HG03039 (cell line): ENCODE measurements at regions not wholly inside any gene's neighbourhood (a gene's known extent, or its start where the extent isn't known, plus 50 kb on each side); places are given as distances from the start of the nearest gene placed in this dataset.
"Not testable (repeated sequence)": the region's sequence is repeated elsewhere in the genome, so short reads cannot be mapped to it uniquely, and the experiment has no call there.

Experiments
- ATAC-seq: cut with Tn5 transposase; IDR thresholded peaks from one replicate; pipeline ENCODE4 v1.9.1; 2021; ENCODE audit warnings: mild to moderate bottlenecking, moderate library complexity; ENCODE audit not compliant: unreplicated experiment

- ATAC-seq, result no peak
These were observed 647.4 kb upstream of the SGCD start for GRCh38 chr5:155679530-155679929.

DNA sequence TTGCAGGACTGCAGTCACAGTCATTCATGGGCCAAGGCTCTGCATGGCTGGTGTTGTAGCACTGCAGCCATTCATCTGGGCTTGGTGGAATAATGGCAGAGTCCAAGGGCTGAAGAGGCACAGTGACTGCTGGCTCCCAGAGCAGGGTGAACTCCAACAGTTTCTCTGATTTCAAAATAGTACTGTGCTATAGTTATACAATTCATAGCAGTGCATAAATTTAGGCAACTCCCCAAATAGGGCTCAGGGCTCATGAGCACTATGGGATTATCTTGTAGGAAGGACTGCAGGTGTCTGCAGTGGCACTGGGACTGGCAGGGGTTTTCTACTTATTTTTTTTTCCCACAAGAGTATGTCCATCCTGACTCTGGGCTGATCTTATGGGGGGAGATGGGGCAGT lies 642.5 kb upstream of the SGCD start:
- no peak for ATAC-seq

- ATAC-seq, result no peak
These were observed 640.8 kb upstream of the SGCD start for GRCh38 chr5:155686131-155686530.

DNA sequence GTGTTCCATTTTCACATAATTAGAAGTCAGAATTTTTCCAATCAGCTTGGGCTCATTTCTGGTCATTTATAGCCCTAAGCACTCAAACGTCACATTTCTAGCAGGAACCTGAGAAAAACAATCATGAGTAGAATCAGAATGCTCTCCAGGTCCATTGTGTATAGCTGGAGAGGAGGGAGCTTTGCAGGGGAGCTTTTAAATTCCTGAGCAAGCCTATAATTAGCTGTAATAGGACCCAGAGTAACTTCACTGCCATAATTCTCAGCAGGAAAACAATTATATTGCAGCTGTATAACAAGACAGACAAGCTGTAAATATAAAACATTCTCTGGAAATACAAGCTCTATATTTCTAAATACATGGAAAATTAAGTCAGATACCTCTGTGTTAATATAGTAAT lies 637.6 kb upstream of the SGCD start:
- ATAC-seq, result no peak

- ATAC-seq, result no peak
These were observed 630.6 kb upstream of the SGCD start for GRCh38 chr5:155696362-155696761.

DNA sequence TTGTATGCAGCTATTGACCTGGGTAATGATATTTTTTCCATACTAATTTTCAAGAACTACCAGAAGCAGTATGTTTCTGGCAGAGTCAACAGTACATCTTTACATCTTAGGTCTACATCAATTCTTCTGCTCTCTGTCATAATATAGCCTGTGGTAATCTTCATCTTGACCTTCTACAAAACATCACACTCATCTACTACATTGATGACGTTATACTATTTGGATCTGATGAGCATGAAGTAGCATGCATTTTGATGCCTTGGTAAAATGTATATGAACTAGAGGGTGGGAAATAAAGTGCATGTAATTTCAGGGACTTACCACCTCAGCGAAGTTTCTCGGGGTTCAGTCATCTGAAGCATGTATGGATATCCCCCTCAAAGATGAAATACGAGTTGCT lies 629.7 kb upstream of the SGCD start:
- no peak for ATAC-seq

DNA sequence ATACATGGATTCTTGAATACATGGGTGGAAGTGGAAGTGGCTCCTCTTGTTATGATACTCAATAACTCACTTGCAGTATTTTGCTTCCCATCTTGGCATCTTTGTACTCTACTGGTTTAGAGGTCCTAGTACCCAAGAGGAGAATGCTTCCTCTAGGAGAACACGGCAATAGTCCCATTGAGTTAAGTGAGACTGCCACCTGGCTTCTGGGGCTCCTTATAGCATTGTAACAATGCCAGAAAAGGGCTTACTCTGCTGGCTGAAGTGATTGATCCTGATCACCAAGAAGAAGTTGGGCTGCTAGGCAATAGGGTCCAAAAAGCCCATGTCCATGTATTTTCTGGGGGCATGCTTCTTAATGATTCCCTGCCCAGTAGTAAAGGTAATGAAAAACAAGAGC lies 627.6 kb upstream of the SGCD start:
- no peak for ATAC-seq

DNA sequence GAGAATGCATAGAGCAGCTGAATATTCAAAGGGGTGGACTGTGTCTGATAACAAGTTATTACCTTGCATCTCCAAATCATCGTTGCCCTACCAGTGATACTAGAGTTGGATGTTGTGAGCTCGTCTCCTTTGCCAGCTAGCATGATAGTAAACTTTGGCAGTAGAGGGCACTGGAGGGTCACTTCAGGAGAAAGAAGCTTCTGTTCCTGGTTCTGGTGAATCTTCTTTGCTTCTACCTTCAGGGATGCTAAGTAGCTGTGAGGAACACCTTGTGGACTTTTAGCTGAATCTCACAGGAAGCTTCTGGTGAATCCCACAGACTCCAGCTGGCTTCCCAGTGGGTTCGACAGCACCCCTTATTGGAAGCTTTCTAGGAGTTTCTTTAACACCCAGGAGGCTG lies 626.6 kb upstream of the SGCD start:
- no peak for ATAC-seq

- no peak for ATAC-seq
These were observed 615.1 kb upstream of the SGCD start for GRCh38 chr5:155711882-155712281.

DNA sequence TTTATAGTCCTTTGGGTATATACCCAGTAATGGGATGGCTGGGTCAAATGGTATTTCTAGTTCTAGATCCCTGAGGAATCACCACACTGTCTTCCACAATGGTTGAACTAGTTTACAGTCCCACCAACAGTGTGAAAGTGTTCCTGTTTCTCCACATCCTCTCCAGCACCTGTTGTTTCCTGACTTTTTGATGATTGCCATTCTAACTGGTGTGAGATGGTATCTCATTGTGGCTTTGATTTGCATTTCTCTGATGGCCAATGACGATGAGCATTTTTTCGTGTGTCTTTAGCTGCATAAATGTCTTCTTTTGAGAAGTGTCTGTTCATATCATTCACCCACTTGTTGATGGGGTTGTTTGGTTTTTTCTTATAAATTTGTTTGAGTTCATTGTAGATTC lies 612.5 kb upstream of the SGCD start:
- ATAC-seq, result not testable (repeated sequence)

GRCh38 chr5:155726267-155726666 lies 600.7 kb upstream of the SGCD start:
- no peak for ATAC-seq

GRCh38 chr5:155727512-155728145 lies 599.3 kb upstream of the SGCD start:
- no peak for ATAC-seq

DNA sequence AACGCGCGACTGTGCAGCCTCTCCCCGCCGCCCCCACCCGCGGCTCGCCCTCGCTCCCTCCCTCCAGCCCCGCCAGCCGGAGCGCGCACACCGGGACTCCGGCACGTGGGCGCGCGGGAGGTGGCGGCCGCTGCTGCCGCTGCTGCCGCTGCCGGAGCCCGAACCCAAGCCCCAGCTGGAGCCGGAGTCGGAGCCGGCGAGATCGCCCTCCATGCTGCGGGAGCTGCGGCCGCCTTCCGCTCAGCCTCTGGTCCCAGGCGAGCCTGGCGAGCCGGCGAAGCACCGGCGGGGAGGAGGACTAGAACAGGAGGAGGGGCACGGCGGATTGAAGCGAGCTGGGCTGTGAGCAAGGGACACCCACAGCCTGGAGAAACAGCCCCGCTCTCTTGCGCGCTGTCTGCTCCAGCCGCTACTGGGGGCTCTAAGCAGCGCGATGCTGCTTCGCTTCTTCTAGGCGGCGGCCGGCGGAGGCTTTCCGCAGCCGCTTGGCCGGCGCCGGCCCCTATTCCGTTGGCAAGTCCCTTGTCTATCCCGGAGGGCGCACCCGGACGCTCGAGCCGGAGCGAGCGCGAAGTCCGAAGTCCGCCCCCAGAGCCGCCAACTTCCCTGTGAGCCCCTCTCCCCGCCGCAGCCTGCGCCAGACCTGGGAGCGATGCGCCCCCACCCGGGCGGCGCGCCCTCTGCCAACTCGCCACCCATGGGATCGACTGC lies 598.7 kb upstream of the SGCD start:
- no peak for ATAC-seq

GRCh38 chr5:155728857-155729683 lies 597.9 kb upstream of the SGCD start:
- no peak for ATAC-seq

- no peak for ATAC-seq
These were observed 597.3 kb upstream of the SGCD start for GRCh38 chr5:155729684-155730059.

DNA sequence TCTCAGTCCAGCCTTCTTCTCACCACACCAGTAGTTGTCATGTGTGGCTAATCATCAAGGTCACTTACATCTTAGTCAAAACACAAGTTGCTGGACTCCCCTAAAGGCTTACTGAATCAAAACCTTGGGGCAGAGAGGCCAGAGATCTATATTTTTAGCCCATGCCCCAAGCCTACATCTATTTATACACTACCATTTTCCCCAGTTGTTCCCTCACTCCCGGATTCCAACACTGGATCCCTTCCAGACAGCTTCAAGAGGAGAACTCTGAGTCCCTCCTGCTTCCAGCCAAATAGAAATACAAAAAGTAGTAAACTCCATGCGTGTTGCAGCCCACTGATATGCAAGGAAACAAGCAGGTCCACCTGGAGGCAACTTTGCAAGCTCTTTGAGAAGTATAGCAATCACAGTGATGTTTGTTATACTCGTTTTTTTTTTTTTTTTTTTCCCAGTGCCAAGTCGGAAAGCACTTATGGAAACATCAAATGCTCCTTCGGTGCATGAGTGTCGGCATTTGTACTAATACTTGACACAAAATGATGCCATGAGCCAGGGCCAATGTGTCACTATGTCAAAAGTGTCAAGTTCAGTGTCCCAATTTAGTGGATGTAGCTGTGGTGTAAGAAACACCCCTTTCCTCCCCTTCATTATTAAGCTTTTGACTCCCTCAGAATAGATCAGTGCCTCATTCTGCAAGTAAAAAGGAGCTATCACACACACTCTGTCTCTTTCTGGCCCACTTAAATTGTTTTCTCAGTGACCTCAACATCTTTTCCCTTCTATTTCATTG lies 594.2 kb upstream of the SGCD start:
- no peak for ATAC-seq

GRCh38 chr5:155733935-155734334 lies 593.0 kb upstream of the SGCD start:
- no peak for ATAC-seq

- ATAC-seq, result no peak
These were observed 591.6 kb upstream of the SGCD start for GRCh38 chr5:155735388-155735787.

- ATAC-seq, result no peak
These were observed 588.3 kb upstream of the SGCD start for GRCh38 chr5:155738616-155739015.

GRCh38 chr5:155746367-155747038 lies 580.5 kb upstream of the SGCD start:
- ATAC-seq, result no peak

- no peak for ATAC-seq
These were observed 576.9 kb upstream of the SGCD start for GRCh38 chr5:155750101-155750500.
